Nephron progenitor cell (in vitro differentiated cells): ENCODE measurements at regions not wholly inside any gene's neighbourhood (a gene's known extent, or its start where the extent isn't known, plus 50 kb on each side); places are given as distances from the start of the nearest gene placed in this dataset.
"Not testable (repeated sequence)": the region's sequence is repeated elsewhere in the genome, so short reads cannot be mapped to it uniquely, and the experiment has no call there.

ENCODE experiments used
- DNase-seq: peaks from one replicate; pipeline ENCODE4 v3.0.0; 2021
- H3K27ac Mint-ChIP-seq: 2 replicates; pipeline ENCODE4 v1.8.0; 2021; ENCODE audit warnings: mild to moderate bottlenecking, moderate library complexity, mixed read lengths
- H3K27me3 Mint-ChIP-seq: 2 replicates; pipeline ENCODE4 v1.8.0; 2021; ENCODE audit warnings: mild to moderate bottlenecking, low read depth, mixed read lengths; ENCODE audit not compliant: poor library complexity
- H3K36me3 Mint-ChIP-seq: 2 replicates; pipeline ENCODE4 v1.8.0; 2021; ENCODE audit warnings: low read depth, mixed read lengths
- H3K4me1 Mint-ChIP-seq: 2 replicates; pipeline ENCODE4 v1.8.0; 2021; ENCODE audit warnings: mixed read lengths
- H3K4me3 Mint-ChIP-seq: 2 replicates; pipeline ENCODE4 v1.8.0; 2021; ENCODE audit warnings: mild to moderate bottlenecking, moderate library complexity, mixed read lengths
- H3K9me3 Mint-ChIP-seq: 2 replicates; pipeline ENCODE4 v1.8.0; 2021; ENCODE audit warnings: mild to moderate bottlenecking, moderate library complexity, mixed read lengths
- TF ChIP-seq, protein P1 (sequence below): fragments of 200-600 bp; sonication (generic); IDR thresholded peaks from 2 replicates; pipeline ENCODE4 v1.5.0; 2021; ENCODE audit warnings: antibody characterized with exemption

DNA sequence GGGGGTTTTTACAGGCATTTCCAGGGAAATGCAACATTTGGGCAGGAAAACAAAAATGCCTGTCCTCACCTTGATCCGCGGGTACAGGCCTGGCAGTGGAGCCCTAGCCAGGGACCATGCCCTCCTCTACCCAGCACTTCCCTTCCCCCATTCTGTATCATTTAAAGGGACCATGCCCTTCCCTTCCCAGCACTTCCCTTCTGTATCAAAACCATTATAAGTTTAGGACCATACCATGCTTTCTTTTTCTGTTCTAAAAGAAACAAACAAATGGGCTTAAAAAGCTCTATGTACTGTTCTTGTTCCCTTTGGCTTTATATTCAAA lies 166.9 kb upstream of the ZNF608 start:
- H3K27me3 Mint-ChIP-seq, result no peaks in the 10 kb centered on the region
- DNase-seq, result no peak
- peaks cover 30% of the 10 kb centered on the region for H3K4me1 Mint-ChIP-seq
- no peak overlapping the region for H3K4me3 Mint-ChIP-seq
- H3K9me3 Mint-ChIP-seq, result peaks cover 31% of the 10 kb centered on the region
- no peak overlapping the region for H3K27ac Mint-ChIP-seq
- TF ChIP-seq, protein P1, sequence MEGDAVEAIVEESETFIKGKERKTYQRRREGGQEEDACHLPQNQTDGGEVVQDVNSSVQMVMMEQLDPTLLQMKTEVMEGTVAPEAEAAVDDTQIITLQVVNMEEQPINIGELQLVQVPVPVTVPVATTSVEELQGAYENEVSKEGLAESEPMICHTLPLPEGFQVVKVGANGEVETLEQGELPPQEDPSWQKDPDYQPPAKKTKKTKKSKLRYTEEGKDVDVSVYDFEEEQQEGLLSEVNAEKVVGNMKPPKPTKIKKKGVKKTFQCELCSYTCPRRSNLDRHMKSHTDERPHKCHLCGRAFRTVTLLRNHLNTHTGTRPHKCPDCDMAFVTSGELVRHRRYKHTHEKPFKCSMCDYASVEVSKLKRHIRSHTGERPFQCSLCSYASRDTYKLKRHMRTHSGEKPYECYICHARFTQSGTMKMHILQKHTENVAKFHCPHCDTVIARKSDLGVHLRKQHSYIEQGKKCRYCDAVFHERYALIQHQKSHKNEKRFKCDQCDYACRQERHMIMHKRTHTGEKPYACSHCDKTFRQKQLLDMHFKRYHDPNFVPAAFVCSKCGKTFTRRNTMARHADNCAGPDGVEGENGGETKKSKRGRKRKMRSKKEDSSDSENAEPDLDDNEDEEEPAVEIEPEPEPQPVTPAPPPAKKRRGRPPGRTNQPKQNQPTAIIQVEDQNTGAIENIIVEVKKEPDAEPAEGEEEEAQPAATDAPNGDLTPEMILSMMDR, result no peak
- H3K36me3 Mint-ChIP-seq, result peaks cover 29% of the 10 kb centered on the region

- H3K27ac Mint-ChIP-seq, H3K27me3 Mint-ChIP-seq, DNase-seq, H3K4me3 Mint-ChIP-seq, H3K4me1 Mint-ChIP-seq: not testable (repeated sequence)
- Mint-ChIP-seq H3K9me3 (peaks cover 31% of the 10 kb centered on the region), H3K36me3 (peaks cover 29% of the 10 kb centered on the region)
These were observed 169.9 kb upstream of the ZNF608 start for GRCh38 chr5:124916313-124916712.

- H3K4me1 Mint-ChIP-seq, result no peaks in the 10 kb centered on the region
- peaks cover 29% of the 10 kb centered on the region for H3K36me3 Mint-ChIP-seq
- no peak overlapping the region for H3K27ac Mint-ChIP-seq
- TF ChIP-seq, protein P1, result no peak
- H3K9me3 Mint-ChIP-seq, result peaks cover 31% of the 10 kb centered on the region
- H3K27me3 Mint-ChIP-seq, result no peaks in the 10 kb centered on the region
- no peak overlapping the region for H3K4me3 Mint-ChIP-seq
- no peak for DNase-seq
These were observed 172.2 kb upstream of the ZNF608 start for GRCh38 chr5:124918618-124919017.

- peaks cover 27% of the 10 kb centered on the region for H3K36me3 Mint-ChIP-seq
- no peaks in the 10 kb centered on the region for H3K4me1 Mint-ChIP-seq
- DNase-seq, result no peak
- H3K9me3 Mint-ChIP-seq, result peaks cover 30% of the 10 kb centered on the region
- TF ChIP-seq, protein P1, result no peak
- H3K27ac Mint-ChIP-seq, result no peak overlapping the region
- no peaks in the 10 kb centered on the region for H3K27me3 Mint-ChIP-seq
- H3K4me3 Mint-ChIP-seq, result no peak overlapping the region
These were observed 172.6 kb upstream of the ZNF608 start for GRCh38 chr5:124919076-124919475.

GRCh38 chr5:124919747-124920525 lies 173.5 kb upstream of the ZNF608 start:
- Mint-ChIP-seq H3K4me3 (no peak overlapping the region), H3K27me3 (no peaks in the 10 kb centered on the region), H3K4me1 (no peaks in the 10 kb centered on the region), H3K27ac (no peak overlapping the region), H3K36me3 (peaks cover 20% of the 10 kb centered on the region), H3K9me3 (peaks cover 21% of the 10 kb centered on the region)
- DNase-seq, result no peak
- TF ChIP-seq, protein P1, result no peak

GRCh38 chr5:124920909-124921666 lies 174.6 kb upstream of the ZNF608 start:
- H3K36me3 Mint-ChIP-seq, result peaks cover 9% of the 10 kb centered on the region
- peak; percentile 13 for DNase-seq
- TF ChIP-seq, protein P1, result no peak
- H3K4me3 Mint-ChIP-seq, result no peak overlapping the region
- H3K9me3 Mint-ChIP-seq, result peaks cover 10% of the 10 kb centered on the region
- H3K27me3 Mint-ChIP-seq, result no peaks in the 10 kb centered on the region
- H3K27ac Mint-ChIP-seq, result no peak overlapping the region
- no peaks in the 10 kb centered on the region for H3K4me1 Mint-ChIP-seq
